ENCODE measurements at regions not wholly inside any gene's neighbourhood (a gene's known extent, or its start where the extent isn't known, plus 50 kb on each side); places are given as distances from the start of the nearest gene placed in this dataset.

DNA sequence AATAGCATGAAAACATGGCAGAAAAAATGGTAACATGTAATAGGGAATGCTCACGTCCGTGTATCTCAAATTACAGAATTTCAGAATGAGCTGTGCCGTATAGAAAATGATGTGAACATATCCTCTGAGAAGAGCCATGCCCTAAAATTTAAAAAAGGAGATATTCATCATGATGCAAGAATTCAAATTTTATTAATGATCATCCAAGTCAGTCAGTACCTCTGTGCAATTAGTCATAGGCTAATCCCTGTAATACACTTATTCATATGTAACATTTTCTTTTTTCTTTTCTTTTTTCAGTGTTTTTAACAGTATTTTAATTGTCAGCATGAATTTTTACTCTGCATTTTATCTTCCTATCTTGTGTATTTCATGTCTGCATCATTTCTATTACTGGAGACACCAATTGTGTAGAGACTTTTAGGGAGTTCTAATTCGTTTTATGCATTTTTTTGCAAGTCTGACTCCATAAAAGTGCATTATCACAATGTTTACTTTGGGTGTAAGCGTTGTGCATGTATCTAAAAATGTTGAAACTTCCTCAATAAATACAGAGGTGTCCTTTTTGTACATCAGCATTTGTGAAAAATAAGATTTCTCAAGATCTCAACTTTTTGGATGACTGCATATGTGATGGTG is 1103.7 kb upstream of the CELF2 start:
- no peaks in the 10 kb centered on the region for H3K4me1 Mint-ChIP-seq (ENCODE audit: low read depth, unreplicated experiment)

DNA sequence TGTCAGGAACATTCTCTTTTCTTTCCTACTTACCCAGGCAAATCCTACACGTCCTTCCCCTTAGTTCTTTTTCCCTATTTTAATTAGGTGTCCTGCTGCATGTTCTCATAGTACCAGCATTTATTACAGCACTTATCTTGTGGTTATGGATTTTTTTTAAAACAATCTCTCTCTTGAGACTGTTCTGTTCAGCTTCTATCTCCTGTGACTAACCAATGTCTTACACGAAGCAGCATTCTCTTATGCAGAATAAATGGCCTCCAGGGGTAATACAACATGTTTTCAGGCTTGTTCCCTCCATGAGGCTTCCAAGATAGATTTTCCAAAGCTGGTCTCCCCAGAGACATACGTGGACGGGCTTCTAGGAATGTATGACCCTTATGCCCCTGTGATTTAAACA is 1096.1 kb upstream of the CELF2 start:
- Mint-ChIP-seq H3K4me3 (ENCODE audit: unreplicated experiment) (no peak overlapping the region), H3K27me3 (ENCODE audit: unreplicated experiment) (no peaks in the 10 kb centered on the region), H3K36me3 (ENCODE audit: unreplicated experiment) (peaks cover 7% of the 10 kb centered on the region), H3K27ac (ENCODE audit: unreplicated experiment) (no peak overlapping the region), H3K4me1 (ENCODE audit: low read depth, unreplicated experiment) (peaks cover 11% of the 10 kb centered on the region), H3K9me3 (ENCODE audit: unreplicated experiment) (no peaks in the 10 kb centered on the region)
- DNase-seq, result no peak
- TF ChIP-seq, protein P1, sequence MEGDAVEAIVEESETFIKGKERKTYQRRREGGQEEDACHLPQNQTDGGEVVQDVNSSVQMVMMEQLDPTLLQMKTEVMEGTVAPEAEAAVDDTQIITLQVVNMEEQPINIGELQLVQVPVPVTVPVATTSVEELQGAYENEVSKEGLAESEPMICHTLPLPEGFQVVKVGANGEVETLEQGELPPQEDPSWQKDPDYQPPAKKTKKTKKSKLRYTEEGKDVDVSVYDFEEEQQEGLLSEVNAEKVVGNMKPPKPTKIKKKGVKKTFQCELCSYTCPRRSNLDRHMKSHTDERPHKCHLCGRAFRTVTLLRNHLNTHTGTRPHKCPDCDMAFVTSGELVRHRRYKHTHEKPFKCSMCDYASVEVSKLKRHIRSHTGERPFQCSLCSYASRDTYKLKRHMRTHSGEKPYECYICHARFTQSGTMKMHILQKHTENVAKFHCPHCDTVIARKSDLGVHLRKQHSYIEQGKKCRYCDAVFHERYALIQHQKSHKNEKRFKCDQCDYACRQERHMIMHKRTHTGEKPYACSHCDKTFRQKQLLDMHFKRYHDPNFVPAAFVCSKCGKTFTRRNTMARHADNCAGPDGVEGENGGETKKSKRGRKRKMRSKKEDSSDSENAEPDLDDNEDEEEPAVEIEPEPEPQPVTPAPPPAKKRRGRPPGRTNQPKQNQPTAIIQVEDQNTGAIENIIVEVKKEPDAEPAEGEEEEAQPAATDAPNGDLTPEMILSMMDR (IDR thresholded peaks at IDR 0.05; ENCODE audit: partially characterized antibody, unreplicated experiment), result no peak

More for the DNA sequence above, 1103.7 kb upstream of the CELF2 start:
- TF ChIP-seq, protein P1 (IDR thresholded peaks at IDR 0.05; ENCODE audit: partially characterized antibody, unreplicated experiment), result no peak
- Mint-ChIP-seq H3K9me3 (ENCODE audit: unreplicated experiment) (no peaks in the 10 kb centered on the region), H3K27ac (ENCODE audit: unreplicated experiment) (no peak overlapping the region), H3K27me3 (ENCODE audit: unreplicated experiment) (no peaks in the 10 kb centered on the region), H3K4me3 (ENCODE audit: unreplicated experiment) (no peak overlapping the region), H3K36me3 (ENCODE audit: unreplicated experiment) (no peaks in the 10 kb centered on the region)
- DNase-seq, result no peak

DNA sequence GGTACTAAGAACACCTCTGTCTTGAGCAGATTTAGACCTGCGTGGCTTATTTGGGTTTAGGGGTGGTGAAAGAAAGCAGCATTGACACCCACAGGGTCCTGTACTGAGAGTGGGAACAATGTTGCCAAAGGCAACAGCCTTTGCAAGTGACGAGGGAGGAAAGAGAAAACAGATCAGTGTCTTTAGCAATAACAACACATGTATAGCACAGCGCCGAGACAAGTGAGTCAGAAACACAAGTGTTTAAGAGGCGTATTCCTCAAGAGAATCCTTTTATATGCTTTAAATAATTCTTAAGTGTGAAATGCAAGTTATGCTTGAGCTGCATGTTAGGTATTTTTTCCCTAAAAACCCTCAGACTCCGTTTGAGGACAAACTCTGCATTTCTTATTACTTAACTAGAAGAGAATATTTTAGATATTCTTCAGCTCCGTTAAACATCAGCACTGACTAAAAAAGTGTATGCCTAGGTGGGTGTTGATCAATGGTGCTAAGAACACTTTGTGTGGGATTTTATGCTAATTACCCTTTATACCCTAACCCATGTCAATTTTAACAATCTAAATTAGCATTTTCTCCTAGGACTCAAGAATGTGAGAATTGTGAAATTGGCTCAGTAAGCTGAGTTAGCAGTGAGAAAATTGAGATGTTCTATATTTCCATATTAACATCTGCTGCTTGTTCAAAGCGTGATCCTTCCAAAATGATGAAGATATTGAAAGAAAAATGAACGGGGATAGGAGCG is 1095.4 kb upstream of the CELF2 start:
- Mint-ChIP-seq H3K27ac (ENCODE audit: unreplicated experiment) (peak overlapping the region; percentile 13), H3K9me3 (ENCODE audit: unreplicated experiment) (no peaks in the 10 kb centered on the region), H3K36me3 (ENCODE audit: unreplicated experiment) (peaks cover 7% of the 10 kb centered on the region), H3K4me1 (ENCODE audit: low read depth, unreplicated experiment) (peaks cover 11% of the 10 kb centered on the region), H3K27me3 (ENCODE audit: unreplicated experiment) (no peaks in the 10 kb centered on the region), H3K4me3 (ENCODE audit: unreplicated experiment) (no peak overlapping the region)
- DNase-seq, result no peak
- TF ChIP-seq, protein P1 (IDR thresholded peaks at IDR 0.05; ENCODE audit: partially characterized antibody, unreplicated experiment), result no peak

DNA sequence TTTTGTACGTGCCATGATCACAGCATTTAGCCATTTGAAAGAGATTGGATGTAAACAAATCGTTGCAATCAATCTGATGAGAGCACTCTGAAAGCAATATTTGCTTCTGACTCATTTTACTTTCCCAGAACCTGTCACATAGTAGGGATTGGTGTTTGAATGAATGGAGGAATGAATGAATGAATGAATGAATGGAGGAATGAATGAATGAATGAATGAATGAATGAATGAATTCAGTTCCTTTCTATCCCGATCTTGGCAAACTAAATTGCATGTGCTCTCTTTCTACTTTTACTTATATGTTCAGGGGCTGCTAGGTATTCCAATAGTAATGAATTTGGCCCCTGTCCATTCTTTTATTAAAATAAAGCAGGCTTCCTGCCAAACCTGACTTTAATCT is 1091.7 kb upstream of the CELF2 start:
- peaks cover 8% of the 10 kb centered on the region for H3K36me3 Mint-ChIP-seq (ENCODE audit: unreplicated experiment)
- DNase-seq, result no peak
- H3K9me3 Mint-ChIP-seq (ENCODE audit: unreplicated experiment), result no peaks in the 10 kb centered on the region
- H3K4me3 Mint-ChIP-seq (ENCODE audit: unreplicated experiment), result no peak overlapping the region
- H3K27ac Mint-ChIP-seq (ENCODE audit: unreplicated experiment), result no peak overlapping the region
- TF ChIP-seq, protein P1 (IDR thresholded peaks at IDR 0.05; ENCODE audit: partially characterized antibody, unreplicated experiment), result no peak
- peaks cover 11% of the 10 kb centered on the region for H3K4me1 Mint-ChIP-seq (ENCODE audit: low read depth, unreplicated experiment)
- no peaks in the 10 kb centered on the region for H3K27me3 Mint-ChIP-seq (ENCODE audit: unreplicated experiment)

DNA sequence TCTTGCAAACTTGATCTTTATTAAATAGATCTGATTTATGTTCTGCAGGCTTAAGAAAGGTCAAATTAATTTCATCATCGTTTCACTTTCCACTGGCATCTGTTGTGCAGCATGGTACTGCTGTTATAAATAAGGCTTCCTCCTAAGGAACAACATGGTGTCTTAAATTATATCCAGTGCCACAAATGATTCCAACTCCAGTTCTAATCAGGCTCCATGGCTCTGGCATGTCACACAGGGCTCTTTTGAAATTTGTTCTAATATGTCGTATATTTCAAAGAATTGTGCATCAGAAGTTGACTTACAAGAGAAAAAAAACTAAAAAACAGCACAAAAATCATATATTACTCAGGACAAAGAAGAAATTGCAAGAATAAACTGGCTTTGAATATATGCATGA is 1090.8 kb upstream of the CELF2 start:
- Mint-ChIP-seq H3K27me3 (ENCODE audit: unreplicated experiment) (no peaks in the 10 kb centered on the region), H3K4me1 (ENCODE audit: low read depth, unreplicated experiment) (peaks cover 5% of the 10 kb centered on the region), H3K9me3 (ENCODE audit: unreplicated experiment) (no peaks in the 10 kb centered on the region), H3K27ac (ENCODE audit: unreplicated experiment) (no peak overlapping the region), H3K4me3 (ENCODE audit: unreplicated experiment) (no peak overlapping the region), H3K36me3 (ENCODE audit: unreplicated experiment) (peaks cover 8% of the 10 kb centered on the region)
- TF ChIP-seq, protein P1 (IDR thresholded peaks at IDR 0.05; ENCODE audit: partially characterized antibody, unreplicated experiment), result no peak
- no peak for DNase-seq
